HepG2 (cell line): ENCODE measurements at regions not wholly inside any gene's neighbourhood (a gene's known extent, or its start where the extent isn't known, plus 50 kb on each side); places are given as distances from the start of the nearest gene placed in this dataset.

Source experiments
- ATAC-seq: fragments of 200-7000 bp; cut with Tn5 transposase; 3 replicates; pipeline ENCODE4 v1.9.1; 2020; ENCODE audit warnings: mild to moderate bottlenecking, moderate library complexity
- BruUV-seq: library from RNA; stranded (reverse); fragments of 400-500 nt; replicated peaks from 2 replicates; lab custom pipeline; 2021; lab: Mats Ljungman, UMichigan
- CTCF ChIA-PET: fragments of 300-600 bp; formaldehyde crosslinking; extraction: SDS; loops from one replicate; lab custom pipeline; 2021; ENCODE audit warnings: low total read pairs, inconsistent platforms, low intra/inter-chr PET ratio; lab: Yijun Ruan, JAX
- POLR2A ChIA-PET: fragments of 350-600 bp; sonication (Branson Sonifier 250); formaldehyde crosslinking; loops from one replicate; lab custom pipeline; 2020; ENCODE audit warnings: antibody characterized with exemption, inconsistent platforms; lab: Yijun Ruan, JAX
- DNase-seq: peaks from one replicate; pipeline ENCODE4 v3.0.0-alpha.2; 2015; ENCODE audit warnings: low spot score
- FAIRE-seq: peaks from 3 replicates; lab custom pipeline; 2011; peaks lifted over from hg19 to GRCh38; lab: Jason Lieb, UNC
- H2AFZ ChIP-seq: one replicate; pipeline ENCODE4 v1.6.1; 2011; ENCODE audit warnings: low read length, inconsistent platforms
- H3K27ac ChIP-seq: fragments of 300-600 bp; 3 replicates; pipeline ENCODE4 v1.8.0; 2011; ENCODE audit warnings: mixed run types, mild to moderate bottlenecking, mixed read lengths, low read length, inconsistent platforms; ENCODE audit not compliant: insufficient read depth; ENCODE audit errors: extremely low read length
- H3K27me3 ChIP-seq, 2 experiments: fragments of 200-600 bp in 1 of 2; 2 replicates in 1 of 2; 3 replicates in 1 of 2; pipeline versions ENCODE4 v1.6.0 to v1.8.0; 2011; ENCODE audit warnings: low read length in 2 of 2, mild to moderate bottlenecking in 2 of 2, moderate library complexity in 2 of 2, inconsistent platforms in 1 of 2; ENCODE audit not compliant: insufficient read depth in 2 of 2, control insufficient read depth in 1 of 2
- H3K36me3 ChIP-seq, 2 experiments: fragments of 200-600 bp in 1 of 2; replicated peaks in 1 of 2; 2 replicates in 1 of 2; 3 replicates in 1 of 2; pipeline versions ENCODE4 v1.5.1 to v1.8.0; 2011; ENCODE audit warnings: low read length in 2 of 2, inconsistent platforms in 1 of 2; ENCODE audit not compliant: insufficient read depth in 2 of 2, control insufficient read depth in 1 of 2
- H3K4me1 ChIP-seq: 2 replicates; pipeline ENCODE4 v1.5.1; 2012; ENCODE audit warnings: low read length, inconsistent platforms; ENCODE audit not compliant: insufficient read depth
- H3K4me2 ChIP-seq: 2 replicates; pipeline ENCODE4 v1.6.0; 2011; ENCODE audit warnings: low read depth, low read length, inconsistent platforms
- H3K4me3 ChIP-seq, 3 experiments: fragments of 200-600 bp in 1 of 3; sonication (generic), shearing (Covaris generic) in 1 of 3; replicated peaks in 1 of 3; 2 replicates each; pipeline ENCODE4 v1.5.1; 2011 to 2016; ENCODE audit warnings: low read length in 3 of 3, inconsistent platforms in 2 of 3, low read depth in 2 of 3, mild to moderate bottlenecking in 2 of 3, control low read depth in 1 of 3, mixed read lengths in 1 of 3; ENCODE audit not compliant: insufficient read depth in 1 of 3
- H3K79me2 ChIP-seq: one replicate; pipeline ENCODE4 v1.6.1; 2011; ENCODE audit warnings: low read length, inconsistent platforms; ENCODE audit not compliant: insufficient read depth
- H3K9ac ChIP-seq: 2 replicates; pipeline ENCODE4 v1.6.0; 2011; ENCODE audit warnings: mild to moderate bottlenecking, low read depth, low read length, inconsistent platforms; ENCODE audit not compliant: insufficient read depth
- H3K9me3 ChIP-seq: 2 replicates; pipeline ENCODE4 v1.5.1; 2012; ENCODE audit warnings: mild to moderate bottlenecking, low read length
- H4K20me1 ChIP-seq: 2 replicates; pipeline ENCODE4 v1.6.0; 2011; ENCODE audit warnings: inconsistent platforms, mild to moderate bottlenecking, low read length, moderate library complexity; ENCODE audit not compliant: insufficient read depth
- DZIP1 ChIP-seq: sonication (generic); formaldehyde crosslinking; IDR thresholded peaks from 2 replicates; pipeline ENCODE4 v1.5.0; 2020; ENCODE audit warnings: mild to moderate bottlenecking, missing genetic modification reagents
- GMEB2 ChIP-seq: IDR thresholded peaks from 2 replicates; pipeline ENCODE4 v1.6.1; 2016; ENCODE audit warnings: missing biosample characterization, missing genetic modification reagents, low read depth
- HNRNPK ChIP-seq: fragments of 200-400 bp; formaldehyde crosslinking; IDR thresholded peaks from 2 replicates; pipeline ENCODE4 v1.6.1; 2018; ENCODE audit warnings: low read length, low read depth, moderate library complexity, mild to moderate bottlenecking; ENCODE audit not compliant: poor library complexity, severe bottlenecking
- KAT7 ChIP-seq: IDR thresholded peaks from 2 replicates; pipeline ENCODE4 v1.6.1; 2018; ENCODE audit warnings: borderline replicate concordance, missing compliant biosample characterization
- NBN ChIP-seq: fragments of 450-650 bp; conservative IDR thresholded peaks from 2 replicates; pipeline ENCODE4 v1.6.1; 2017
- POGZ ChIP-seq: sonication (generic); formaldehyde crosslinking; IDR thresholded peaks from 2 replicates; pipeline ENCODE4 v1.4.0; 2020; ENCODE audit warnings: mild to moderate bottlenecking, missing genetic modification reagents
- SNAI1 ChIP-seq: sonication (generic); formaldehyde crosslinking; IDR thresholded peaks from 2 replicates; pipeline ENCODE4 v1.5.0; 2020; ENCODE audit warnings: mild to moderate bottlenecking, missing genetic modification reagents, borderline replicate concordance
- SP4 ChIP-seq: sonication (generic); formaldehyde crosslinking; IDR thresholded peaks from 2 replicates; pipeline ENCODE4 v1.8.1; 2023; ENCODE audit warnings: mild to moderate bottlenecking, missing genetic modification reagents
- TCF7 ChIP-seq: sonication (generic); IDR thresholded peaks from 2 replicates; pipeline ENCODE4 v1.6.1; 2016; ENCODE audit warnings: antibody characterized with exemption, low read depth
- ZFYVE20 ChIP-seq: sonication (generic); formaldehyde crosslinking; IDR thresholded peaks from 2 replicates; pipeline ENCODE4 v1.8.0; 2023; ENCODE audit warnings: low read depth, mild to moderate bottlenecking, moderate library complexity, missing genetic modification reagents, borderline replicate concordance
- ZNF350 ChIP-seq: sonication (generic); formaldehyde crosslinking; IDR thresholded peaks from 2 replicates; pipeline ENCODE4 v1.4.0; 2020; ENCODE audit warnings: mild to moderate bottlenecking, low read depth, missing genetic modification reagents, borderline replicate concordance
- ZNF572 ChIP-seq: sonication (generic); formaldehyde crosslinking; IDR thresholded peaks from 2 replicates; pipeline ENCODE4 v1.5.1; 2020; ENCODE audit warnings: mild to moderate bottlenecking, missing genetic modification reagents
- ZNF746 ChIP-seq: sonication (generic); formaldehyde crosslinking; IDR thresholded peaks from 2 replicates; pipeline ENCODE4 v1.8.0; 2022; ENCODE audit warnings: mild to moderate bottlenecking, missing genetic modification reagents
- WGBS: methylation state at CpG from one replicate; pipeline ENCODE4 v1.1.6; 2017; ENCODE audit warnings: low lambda C conversion rate; 5-methylcytosine and 5-hydroxymethylcytosine counted together
- in situ Hi-C: cut with HindIII; loops from 2 replicates; pipeline ENCODE4 v1.10.0; 2017; ENCODE audit warnings: low pct_unique_long_range_greater_than_20kb; ENCODE audit not compliant: extremely low pct_ligation_motif_present
- intact Hi-C: fragments of 100-400 bp; cut with micrococcal nuclease; formaldehyde crosslinking; loops from one replicate; pipeline ENCODE4 v1.10.0; 2022; ENCODE audit not compliant: unreplicated experiment
- TF ChIP-seq, protein P1 (sequence below): sonication (generic); formaldehyde crosslinking; IDR thresholded peaks from 2 replicates; pipeline ENCODE4 v1.4.0; 2020; ENCODE audit warnings: missing genetic modification reagents, borderline replicate concordance
- TF ChIP-seq, protein P2 (sequence below): sonication (generic); formaldehyde crosslinking; IDR thresholded peaks from 2 replicates; pipeline ENCODE4 v1.8.0; 2022; ENCODE audit warnings: mild to moderate bottlenecking, missing genetic modification reagents, moderate library complexity
- TF ChIP-seq, protein P3 (sequence below): sonication (generic); formaldehyde crosslinking; IDR thresholded peaks from 2 replicates; pipeline ENCODE4 v1.4.0; 2020; ENCODE audit warnings: missing genetic modification reagents

GRCh38 chr12:28955491-28955890, 193.6 kb upstream of the FAR2 start:
- in situ Hi-C loops: no loop called here
- TF ChIP-seq NBN (no peak), GMEB2 (CRISPR knock-in tag) (no peak), HNRNPK (no peak), KAT7 (no peak), ZNF350 (CRISPR knock-in tag) (no peak), TCF7 (no peak), ZFYVE20 (CRISPR knock-in tag) (no peak), ZNF572 (CRISPR knock-in tag) (no peak), DZIP1 (CRISPR knock-in tag) (no peak), SP4 (CRISPR knock-in tag) (no peak), ZNF746 (no peak), POGZ (CRISPR knock-in tag) (no peak), SNAI1 (CRISPR knock-in tag) (no peak)
- TF ChIP-seq, protein P1, sequence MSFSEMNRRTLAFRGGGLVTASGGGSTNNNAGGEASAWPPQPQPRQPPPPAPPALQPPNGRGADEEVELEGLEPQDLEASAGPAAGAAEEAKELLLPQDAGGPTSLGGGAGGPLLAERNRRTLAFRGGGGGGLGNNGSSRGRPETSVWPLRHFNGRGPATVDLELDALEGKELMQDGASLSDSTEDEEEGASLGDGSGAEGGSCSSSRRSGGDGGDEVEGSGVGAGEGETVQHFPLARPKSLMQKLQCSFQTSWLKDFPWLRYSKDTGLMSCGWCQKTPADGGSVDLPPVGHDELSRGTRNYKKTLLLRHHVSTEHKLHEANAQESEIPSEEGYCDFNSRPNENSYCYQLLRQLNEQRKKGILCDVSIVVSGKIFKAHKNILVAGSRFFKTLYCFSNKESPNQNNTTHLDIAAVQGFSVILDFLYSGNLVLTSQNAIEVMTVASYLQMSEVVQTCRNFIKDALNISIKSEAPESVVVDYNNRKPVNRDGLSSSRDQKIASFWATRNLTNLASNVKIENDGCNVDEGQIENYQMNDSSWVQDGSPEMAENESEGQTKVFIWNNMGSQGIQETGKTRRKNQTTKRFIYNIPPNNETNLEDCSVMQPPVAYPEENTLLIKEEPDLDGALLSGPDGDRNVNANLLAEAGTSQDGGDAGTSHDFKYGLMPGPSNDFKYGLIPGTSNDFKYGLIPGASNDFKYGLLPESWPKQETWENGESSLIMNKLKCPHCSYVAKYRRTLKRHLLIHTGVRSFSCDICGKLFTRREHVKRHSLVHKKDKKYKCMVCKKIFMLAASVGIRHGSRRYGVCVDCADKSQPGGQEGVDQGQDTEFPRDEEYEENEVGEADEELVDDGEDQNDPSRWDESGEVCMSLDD (CRISPR knock-in tag): no peak
- TF ChIP-seq, protein P2, sequence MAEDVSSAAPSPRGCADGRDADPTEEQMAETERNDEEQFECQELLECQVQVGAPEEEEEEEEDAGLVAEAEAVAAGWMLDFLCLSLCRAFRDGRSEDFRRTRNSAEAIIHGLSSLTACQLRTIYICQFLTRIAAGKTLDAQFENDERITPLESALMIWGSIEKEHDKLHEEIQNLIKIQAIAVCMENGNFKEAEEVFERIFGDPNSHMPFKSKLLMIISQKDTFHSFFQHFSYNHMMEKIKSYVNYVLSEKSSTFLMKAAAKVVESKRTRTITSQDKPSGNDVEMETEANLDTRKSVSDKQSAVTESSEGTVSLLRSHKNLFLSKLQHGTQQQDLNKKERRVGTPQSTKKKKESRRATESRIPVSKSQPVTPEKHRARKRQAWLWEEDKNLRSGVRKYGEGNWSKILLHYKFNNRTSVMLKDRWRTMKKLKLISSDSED: no peak
- TF ChIP-seq, protein P3, sequence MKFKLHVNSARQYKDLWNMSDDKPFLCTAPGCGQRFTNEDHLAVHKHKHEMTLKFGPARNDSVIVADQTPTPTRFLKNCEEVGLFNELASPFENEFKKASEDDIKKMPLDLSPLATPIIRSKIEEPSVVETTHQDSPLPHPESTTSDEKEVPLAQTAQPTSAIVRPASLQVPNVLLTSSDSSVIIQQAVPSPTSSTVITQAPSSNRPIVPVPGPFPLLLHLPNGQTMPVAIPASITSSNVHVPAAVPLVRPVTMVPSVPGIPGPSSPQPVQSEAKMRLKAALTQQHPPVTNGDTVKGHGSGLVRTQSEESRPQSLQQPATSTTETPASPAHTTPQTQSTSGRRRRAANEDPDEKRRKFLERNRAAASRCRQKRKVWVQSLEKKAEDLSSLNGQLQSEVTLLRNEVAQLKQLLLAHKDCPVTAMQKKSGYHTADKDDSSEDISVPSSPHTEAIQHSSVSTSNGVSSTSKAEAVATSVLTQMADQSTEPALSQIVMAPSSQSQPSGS (CRISPR knock-in tag): no peak
- Histone ChIP-seq H3K4me3 (no peak overlapping the region), H3K4me2 (no peak overlapping the region), H3K9me3 (no peaks in the 10 kb centered on the region), H3K79me2 (no peaks in the 10 kb centered on the region), H3K36me3 (no peaks in the 10 kb centered on the region), H3K27me3 (no peaks in the 10 kb centered on the region), H2AFZ (no peak overlapping the region), H4K20me1 (no peaks in the 10 kb centered on the region), H3K4me1 (no peaks in the 10 kb centered on the region), H3K27ac (no peak overlapping the region), H3K9ac (no peak overlapping the region)
- ATAC-seq (no peak), FAIRE-seq (no peak), DNase-seq (no peak)
- intact Hi-C loops: no loop called here
- WGBS: 2% methylated on average over 2 of the region's 2 CpGs
- no TSS peak for BruUV-seq
- CTCF ChIA-PET: no interaction called here
- POLR2A ChIA-PET: no interaction called here
